OCI-LY3 (cell line): ENCODE measurements at regions not wholly inside any gene's neighbourhood (a gene's known extent, or its start where the extent isn't known, plus 50 kb on each side); places are given as distances from the start of the nearest gene placed in this dataset.

ENCODE experiments used
- H2AFZ ChIP-seq: fragments of 200-600, 300-600 bp; shearing (Covaris generic); 2 replicates; pipeline ENCODE4 v1.6.0; 2014; ENCODE audit warnings: antibody characterized with exemption, low read depth, low read length
- H3K27ac ChIP-seq: fragments of 200-600, 300-600 bp; sonication (generic); 2 replicates; pipeline ENCODE4 v1.5.1; 2014; ENCODE audit warnings: mild to moderate bottlenecking, low read length, moderate library complexity, mixed read lengths
- H3K27me3 ChIP-seq: fragments of 200-600, 300-600 bp; sonication (generic); 2 replicates; pipeline ENCODE4 v1.6.1; 2014; ENCODE audit warnings: low read depth, low read length, mixed read lengths
- H3K36me3 ChIP-seq: fragments of 200-600, 300-600 bp; sonication (generic); replicated peaks from 2 replicates; pipeline ENCODE3; 2014; ENCODE audit warnings: low read depth, low read length, mixed read lengths
- H3K4me1 ChIP-seq: fragments of 300-600, 200-600 bp; sonication (generic); 2 replicates; pipeline ENCODE4 v1.6.1; 2014; ENCODE audit warnings: low read length, mixed read lengths
- H3K4me2 ChIP-seq: fragments of 200-600, 300-600 bp; sonication (generic); 2 replicates; pipeline ENCODE4 v1.6.1; 2014; ENCODE audit warnings: low read length, mixed read lengths
- H3K4me3 ChIP-seq: fragments of 300-600, 200-600 bp; sonication (generic); 2 replicates; pipeline ENCODE4 v1.5.1; 2014; ENCODE audit warnings: antibody characterized with exemption, mild to moderate bottlenecking, low read length, moderate library complexity
- H3K79me2 ChIP-seq: fragments of 300-600, 200-600 bp; shearing (Covaris generic); 2 replicates; pipeline ENCODE4 v1.6.1; 2014; ENCODE audit warnings: mild to moderate bottlenecking, low read length, mixed read lengths
- H3K9ac ChIP-seq: fragments of 300-600, 200-600 bp; shearing (Covaris generic); 2 replicates; pipeline ENCODE4 v1.6.0; 2014; ENCODE audit warnings: mild to moderate bottlenecking, low read length, moderate library complexity
- H3K9me3 ChIP-seq: fragments of 200-600, 300-600 bp; shearing (Covaris generic); 2 replicates; pipeline ENCODE4 v1.6.1; 2014; ENCODE audit warnings: low read length, mixed read lengths; ENCODE audit not compliant: insufficient read depth
- H4K20me1 ChIP-seq: fragments of 200-600, 300-600 bp; sonication (generic); 2 replicates; pipeline ENCODE4 v1.6.1; 2016; ENCODE audit warnings: low read length, mixed read lengths; ENCODE audit not compliant: insufficient read depth
- CTCF ChIP-seq: fragments of 200-600, 300-600 bp; sonication (generic); IDR thresholded peaks from 2 replicates; pipeline ENCODE4 v1.5.1; 2014; ENCODE audit warnings: antibody characterized with exemption, low read length, low read depth
- EZH2phosphoT487 ChIP-seq: fragments of 200-600 bp; shearing (Covaris generic); IDR thresholded peaks from 2 replicates; pipeline ENCODE4 v1.6.1; 2018; ENCODE audit warnings: antibody characterized with exemption, mixed run types, low read depth

GRCh38 chr1:79198832-79199231 is 192.3 kb upstream of the ADGRL4 start:
- peaks cover 39% of the 10 kb centered on the region for H3K4me1 ChIP-seq
- H3K27me3 ChIP-seq, result no peaks in the 10 kb centered on the region
- TF ChIP-seq EZH2phosphoT487, result no peak
- TF ChIP-seq CTCF, result no peak
- no peak overlapping the region for H3K4me3 ChIP-seq
- no peaks in the 10 kb centered on the region for H3K79me2 ChIP-seq
- H4K20me1 ChIP-seq, result no peaks in the 10 kb centered on the region
- no peaks in the 10 kb centered on the region for H3K36me3 ChIP-seq
- peak overlapping the region; percentile 19; the same call in 1 of the 2 replicates for H3K27ac ChIP-seq
- H3K9me3 ChIP-seq, result no peaks in the 10 kb centered on the region
- peak overlapping the region; percentile 55 for H3K4me2 ChIP-seq
- H2AFZ ChIP-seq, result no peak overlapping the region
- H3K9ac ChIP-seq, result peak overlapping the region; percentile 27; the same call in 1 of the 2 replicates

GRCh38 chr1:79197421-79197820 is 190.9 kb upstream of the ADGRL4 start:
- Histone ChIP-seq H2AFZ (peak overlapping the region; percentile 72; the same call in 1 of the 2 replicates), H3K9ac (no peak overlapping the region)
- TF ChIP-seq CTCF (peak; percentile 65), EZH2phosphoT487 (no peak)

GRCh38 chr1:79196211-79196610 is 189.7 kb upstream of the ADGRL4 start:
- Histone ChIP-seq H3K27ac (no peak overlapping the region), H3K4me3 (no peak overlapping the region), H2AFZ (no peak overlapping the region), H4K20me1 (no peaks in the 10 kb centered on the region), H3K9me3 (no peaks in the 10 kb centered on the region), H3K27me3 (no peaks in the 10 kb centered on the region), H3K4me2 (no peak overlapping the region), H3K79me2 (no peaks in the 10 kb centered on the region), H3K9ac (no peak overlapping the region), H3K36me3 (no peaks in the 10 kb centered on the region), H3K4me1 (peaks cover 65% of the 10 kb centered on the region)
- no peak for TF ChIP-seq EZH2phosphoT487
- TF ChIP-seq CTCF, result no peak

More at GRCh38 chr1:79197421-79197820, 190.9 kb upstream of the ADGRL4 start:
- Histone ChIP-seq H3K27ac (peak overlapping the region; percentile 38), H4K20me1 (no peaks in the 10 kb centered on the region), H3K4me3 (no peak overlapping the region), H3K4me2 (peak overlapping the region; percentile 21; the same call in 1 of the 2 replicates), H3K9me3 (no peaks in the 10 kb centered on the region), H3K4me1 (peaks cover 53% of the 10 kb centered on the region), H3K36me3 (no peaks in the 10 kb centered on the region), H3K27me3 (no peaks in the 10 kb centered on the region), H3K79me2 (no peaks in the 10 kb centered on the region)

- TF ChIP-seq EZH2phosphoT487 (no peak), CTCF (no peak)
Measured at GRCh38 chr1:79193211-79194079, 186.9 kb upstream of the ADGRL4 start.

More at GRCh38 chr1:79193211-79194079, 186.9 kb upstream of the ADGRL4 start:
- peak overlapping the region; percentile 45 for H3K4me3 ChIP-seq
- peak overlapping the region; percentile 43; the same call in 1 of the 2 replicates for H2AFZ ChIP-seq
- no peaks in the 10 kb centered on the region for H3K79me2 ChIP-seq
- H3K9ac ChIP-seq, result peak overlapping the region; percentile 50
- no peaks in the 10 kb centered on the region for H4K20me1 ChIP-seq
- no peaks in the 10 kb centered on the region for H3K36me3 ChIP-seq
- no peaks in the 10 kb centered on the region for H3K27me3 ChIP-seq
- H3K4me1 ChIP-seq, result peaks cover 81% of the 10 kb centered on the region
- H3K27ac ChIP-seq, result peak overlapping the region; percentile 97
- peak overlapping the region; percentile 48 for H3K4me2 ChIP-seq
- no peaks in the 10 kb centered on the region for H3K9me3 ChIP-seq
